K562 (cell line): ENCODE measurements at regions not wholly inside any gene's neighbourhood (a gene's known extent, or its start where the extent isn't known, plus 50 kb on each side); places are given as distances from the start of the nearest gene placed in this dataset.

Source experiments
- ATAC-seq: fragments of 200-7000 bp; cut with Tn5 transposase; 3 replicates; pipeline ENCODE4 v1.9.1; 2020; ENCODE audit warnings: moderate library complexity
- BruUV-seq: library from RNA; stranded (reverse); fragments of 400-500 nt; replicated peaks from 2 replicates; lab custom pipeline; 2021; lab: Mats Ljungman, UMichigan
- CTCF ChIA-PET: fragments of 300-600 bp; formaldehyde crosslinking; extraction: SDS; loops from one replicate; lab custom pipeline; 2021; ENCODE audit warnings: low intra/inter-chr PET ratio; lab: Yijun Ruan, JAX
- POLR2A ChIA-PET: fragments of 300-600, 350-650 bp; sonication (Branson Sonifier 250); formaldehyde crosslinking; extraction: SDS; loops from one replicate; lab custom pipeline; 2021; ENCODE audit warnings: antibody characterized with exemption, inconsistent platforms; lab: Yijun Ruan, JAX
- DNase-seq, 4 experiments: peaks; one replicate each; pipeline versions ENCODE4 v3.0.0 to v3.0.0-alpha.2; 2011 to 2018; ENCODE audit warnings: low spot score in 3 of 4, mixed read lengths in 3 of 4; ENCODE audit errors: extremely low read depth in 1 of 4
- FAIRE-seq: peaks from 2 replicates; lab custom pipeline; 2011; peaks lifted over from hg19 to GRCh38; lab: Jason Lieb, UNC
- H2AFZ ChIP-seq: 2 replicates; pipeline ENCODE4 v1.6.0; 2011; ENCODE audit warnings: low read depth, low read length, control low read depth, inconsistent platforms
- H3K27ac ChIP-seq: fragments of 200-600 bp; 3 replicates; pipeline ENCODE4 v1.8.0; 2011; ENCODE audit warnings: low read depth, mild to moderate bottlenecking, control low read depth, inconsistent platforms, low read length, moderate library complexity, mixed read lengths; ENCODE audit errors: extremely low read depth
- H3K27me3 ChIP-seq, 2 experiments: fragments of 300-600 bp in 1 of 2; 2 replicates in 1 of 2; 3 replicates in 1 of 2; pipeline versions ENCODE4 v1.6.0 to v1.8.0; 2011; ENCODE audit warnings: inconsistent platforms in 2 of 2, low read length in 2 of 2, mild to moderate bottlenecking in 1 of 2, mixed read lengths in 1 of 2, moderate library complexity in 1 of 2; ENCODE audit not compliant: control insufficient read depth in 2 of 2, insufficient read depth in 2 of 2
- H3K36me3 ChIP-seq: fragments of 300-600 bp; 3 replicates; pipeline ENCODE4 v1.8.0; 2011; ENCODE audit warnings: mild to moderate bottlenecking, low read length, inconsistent platforms; ENCODE audit not compliant: control insufficient read depth, insufficient read depth
- H3K4me1 ChIP-seq, 2 experiments: fragments of 200-600 bp in 1 of 2; replicated peaks in 1 of 2; 2 replicates in 1 of 2; 3 replicates in 1 of 2; pipeline versions ENCODE4 v1.5.1 to v1.8.0; 2011; ENCODE audit warnings: inconsistent platforms in 2 of 2, low read length in 2 of 2, mild to moderate bottlenecking in 1 of 2, mixed read lengths in 1 of 2, moderate library complexity in 1 of 2; ENCODE audit not compliant: control insufficient read depth in 2 of 2, insufficient read depth in 2 of 2
- H3K4me2 ChIP-seq: 2 replicates; pipeline ENCODE4 v1.6.1; 2011; ENCODE audit warnings: low read length, control low read depth, inconsistent platforms, mixed read lengths; ENCODE audit not compliant: insufficient read depth
- H3K4me3 ChIP-seq: fragments of 200-600 bp; sonication (generic), shearing (Covaris generic); 2 replicates; pipeline ENCODE4 v1.5.1; 2016; ENCODE audit warnings: control low read depth, inconsistent platforms
- H3K79me2 ChIP-seq: fragments of 200-600 bp; 3 replicates; pipeline ENCODE4 v1.8.0; 2011; ENCODE audit warnings: low read length, inconsistent platforms; ENCODE audit not compliant: control insufficient read depth, insufficient read depth
- H3K9ac ChIP-seq, 2 experiments: 2 replicates each; pipeline versions ENCODE4 v1.6.0 to v1.6.1; 2011; ENCODE audit warnings: low read depth in 2 of 2, low read length in 2 of 2, control low read depth in 1 of 2, inconsistent platforms in 1 of 2, mild to moderate bottlenecking in 1 of 2, mixed read lengths in 1 of 2; ENCODE audit not compliant: insufficient read depth in 1 of 2
- H3K9me1 ChIP-seq: one replicate; pipeline ENCODE4 v1.6.0; 2011; ENCODE audit warnings: inconsistent platforms, mild to moderate bottlenecking, low read length, moderate library complexity; ENCODE audit not compliant: control insufficient read depth, insufficient read depth
- H3K9me3 ChIP-seq: replicated peaks from 2 replicates; pipeline ENCODE4 v1.5.1; 2011; ENCODE audit warnings: low read depth, low read length, inconsistent platforms; ENCODE audit not compliant: control insufficient read depth, insufficient read depth
- H4K20me1 ChIP-seq: replicated peaks from 2 replicates; pipeline ENCODE4 v1.6.1; 2011; ENCODE audit warnings: low read length, inconsistent platforms, mixed read lengths; ENCODE audit not compliant: control insufficient read depth, insufficient read depth
- BCOR ChIP-seq: fragments of 450-650 bp; IDR thresholded peaks from 2 replicates; pipeline ENCODE4 v1.6.1; 2016
- BDP1 ChIP-seq: IDR thresholded peaks from 3 replicates; pipeline ENCODE4 v1.6.1; 2011; ENCODE audit not compliant: insufficient read length, insufficient read depth
- CAMTA2 ChIP-seq: fragments of 250-450 bp; sonication (Bioruptor Pico); conservative IDR thresholded peaks from 2 replicates; pipeline ENCODE4 v1.5.1; 2022
- CHD4 ChIP-seq: fragments of 200-600 bp; sonication (generic); IDR thresholded peaks from 3 replicates; pipeline ENCODE4 v1.6.1; 2012; ENCODE audit warnings: low read depth, mild to moderate bottlenecking, mixed read lengths, low read length, inconsistent platforms; ENCODE audit not compliant: insufficient read depth, insufficient replicate concordance, poor library complexity, severe bottlenecking
- ETS2 ChIP-seq: IDR thresholded peaks from 2 replicates; pipeline ENCODE4 v1.6.1; 2016; ENCODE audit warnings: borderline replicate concordance, missing genetic modification characterization, mild to moderate bottlenecking, moderate library complexity, missing compliant biosample characterization; ENCODE audit not compliant: poor library complexity, severe bottlenecking
- FOXA3 ChIP-seq, 2 experiments: fragments of 450-650 bp in 1 of 2; sonication (generic) in 1 of 2; formaldehyde crosslinking; IDR thresholded peaks in 1 of 2; conservative IDR thresholded peaks in 1 of 2; 2 replicates each; pipeline versions ENCODE4 v1.4.0 to v1.8.0; 2020 to 2022; ENCODE audit warnings: mild to moderate bottlenecking in 2 of 2, missing genetic modification reagents in 1 of 2
- GABPB1 ChIP-seq: sonication (generic); formaldehyde crosslinking; IDR thresholded peaks from 2 replicates; pipeline ENCODE4 v1.8.0; 2022; ENCODE audit warnings: mild to moderate bottlenecking, missing genetic modification reagents
- HDAC2 ChIP-seq: fragments of 450-650 bp; IDR thresholded peaks from 2 replicates; pipeline ENCODE4 v1.6.1; 2016; ENCODE audit warnings: mild to moderate bottlenecking
- KDM1A ChIP-seq, 2 experiments: fragments of 450-650 bp; IDR thresholded peaks; 2 replicates each; pipeline ENCODE4 v1.6.1; 2016; ENCODE audit warnings: mild to moderate bottlenecking in 2 of 2
- KDM4B ChIP-seq, 2 experiments: fragments of 450-650 bp in 1 of 2; sonication (generic) in 1 of 2; IDR thresholded peaks; 2 replicates each; pipeline ENCODE4 v1.6.1; 2016 to 2017; ENCODE audit warnings: borderline replicate concordance in 2 of 2, antibody characterized with exemption in 1 of 2, low read depth in 1 of 2, mild to moderate bottlenecking in 1 of 2
- MBD2 ChIP-seq: sonication (generic); IDR thresholded peaks from 2 replicates; pipeline ENCODE4 v1.6.1; 2016; ENCODE audit warnings: low read depth, borderline replicate concordance
- NR2C2 ChIP-seq, 2 experiments: fragments of 200-800 bp in 1 of 2; sonication (Bioruptor generic) in 1 of 2; sonication (generic) in 1 of 2; formaldehyde crosslinking in 1 of 2; IDR thresholded peaks; 2 replicates each; pipeline versions ENCODE4 v1.6.1 to v1.8.0; 2016 to 2022; ENCODE audit warnings: mild to moderate bottlenecking in 1 of 2, missing compliant biosample characterization in 1 of 2, missing genetic modification characterization in 1 of 2, missing genetic modification reagents in 1 of 2
- RBM25 ChIP-seq: fragments of 200-400 bp; formaldehyde crosslinking; IDR thresholded peaks from 2 replicates; pipeline ENCODE4 v1.6.1; 2018; ENCODE audit warnings: low read length, low read depth, moderate library complexity; ENCODE audit not compliant: severe bottlenecking
- SMAD4 ChIP-seq: fragments of 250-450 bp; sonication (Bioruptor Pico); conservative IDR thresholded peaks from 2 replicates; pipeline ENCODE4 v1.8.0; 2021; ENCODE audit warnings: inconsistent platforms, mild to moderate bottlenecking, moderate library complexity
- TBP ChIP-seq: optimal IDR thresholded peaks from 2 replicates; pipeline ENCODE3; 2011; ENCODE audit warnings: low read depth, low read length, improper control_type of control experiment
- TEAD2 ChIP-seq: fragments of 450-650 bp; IDR thresholded peaks from 2 replicates; pipeline ENCODE4 v1.6.1; 2016; ENCODE audit warnings: missing genetic modification characterization, control low read depth, missing compliant biosample characterization
- XRCC4 ChIP-seq: IDR thresholded peaks from one replicate; pipeline ENCODE4 v1.6.1; 2011; ENCODE audit not compliant: insufficient read depth, insufficient read length; ENCODE audit errors: extremely low read depth
- ZNF121 ChIP-seq: sonication (generic); formaldehyde crosslinking; conservative IDR thresholded peaks from 2 replicates; pipeline ENCODE4 v1.8.0; 2022; ENCODE audit warnings: missing genetic modification reagents
- ZNF143 ChIP-seq: sonication (generic); formaldehyde crosslinking; IDR thresholded peaks from 2 replicates; pipeline ENCODE4 v1.9.0; 2022; ENCODE audit warnings: mild to moderate bottlenecking, missing genetic modification reagents
- WGBS: fragments of 100-300 bp; shearing (Covaris generic); methylation state at CpG from one replicate; pipeline ENCODE4 v1.1.6; 2016; ENCODE audit warnings: low coverage, mixed read lengths; ENCODE audit not compliant: insufficient coverage; ENCODE audit errors: missing lambda C conversion rate; 5-methylcytosine and 5-hydroxymethylcytosine counted together
- in situ Hi-C: fragments of 300-500 bp; cut with MboI; formaldehyde crosslinking; loops from 4 replicates; pipeline ENCODE4 v1.15.0; 2018; ENCODE audit warnings: inconsistent platforms, mixed read lengths
- intact Hi-C: fragments of 100-400 bp; cut with micrococcal nuclease; formaldehyde crosslinking; loops from 2 replicates; pipeline ENCODE4 v1.14.2; 2022

- Histone ChIP-seq H3K9me1 (no peaks in the 10 kb centered on the region), H3K9me3 (no peaks in the 10 kb centered on the region), H3K27ac (no peak overlapping the region), H3K4me3 (no peak overlapping the region), H3K4me2 (no peak overlapping the region), H3K36me3 (no peaks in the 10 kb centered on the region), H3K9ac (no peak overlapping the region), H4K20me1 (no peaks in the 10 kb centered on the region), H3K27me3 (no peaks in the 10 kb centered on the region), H3K79me2 (no peaks in the 10 kb centered on the region), H2AFZ (peak overlapping the region; percentile 78), H3K4me1 (peaks cover 24 to 35% of the 10 kb centered on the region in 2 experiments)
- intact Hi-C loops (no loop called here), in situ Hi-C loops (no loop called here)
- TF ChIP-seq KDM1A (IDR thresholded peaks at IDR 0.05), result peak in 1 of 2 experiments; percentile 25; a peak in 1 of 4 replicates
- TF ChIP-seq BCOR, result peak; percentile 83
- peak; percentile 22 for TF ChIP-seq CHD4
- no peak for TF ChIP-seq CAMTA2
- TF ChIP-seq ZNF121 (CRISPR knock-in tag), result peak; percentile 93
- no peak for TF ChIP-seq TEAD2 (tag)
- no peak for TF ChIP-seq SMAD4 (CRISPR knock-in tag)
- TF ChIP-seq MBD2, result no peak
- no peak for TF ChIP-seq NR2C2 (CRISPR knock-in tag; IDR thresholded peaks at IDR 0.05)
- no peak for TF ChIP-seq NR2C2 (tag; IDR thresholded peaks at IDR 0.05)
- no peak for TF ChIP-seq FOXA3 (CRISPR knock-in tag; conservative IDR thresholded peaks at IDR 0.05 in 1 of 2, IDR thresholded peaks at IDR 0.05 in 1 of 2)
- TF ChIP-seq TBP, result no peak
- no peak for TF ChIP-seq GABPB1 (CRISPR knock-in tag)
- TF ChIP-seq RBM25, result peak; percentile 66
- peak; percentile 55 for TF ChIP-seq HDAC2
- no peak for TF ChIP-seq BDP1
- TF ChIP-seq ETS2 (tag), result no peak
- no peak for TF ChIP-seq KDM4B (IDR thresholded peaks at IDR 0.05; ENCODE audit: borderline replicate concordance in 2 of 2, low read depth in 1 of 2)
- TF ChIP-seq ZNF143 (CRISPR knock-in tag), result no peak
- TF ChIP-seq XRCC4, result no peak
- no peak for FAIRE-seq
- ChIA-PET POLR2A (interaction anchor here (1.0 to 1.4 kb wide), 3 partner anchors 13 to 42 kb away, joined by 3 to 4 read pairs (median 3); no protein-coding TSS in a partner anchor), CTCF (no interaction called here)
- ATAC-seq, result no peak
- WGBS, result 87% methylated on average over 4 of the region's 4 CpGs
- no TSS peak for BruUV-seq
- no peak for DNase-seq
Observed at GRCh38 chr6:37114612-37115011, 55.3 kb upstream of the PIM1 start.
